SK-N-DZ (cell line): ENCODE measurements at regions not wholly inside any gene's neighbourhood (a gene's known extent, or its start where the extent isn't known, plus 50 kb on each side); places are given as distances from the start of the nearest gene placed in this dataset.

ENCODE experiments used
- DNase-seq: peaks from one replicate; pipeline ENCODE4 v3.0.0-alpha.2; 2015; ENCODE audit warnings: low spot score

DNA sequence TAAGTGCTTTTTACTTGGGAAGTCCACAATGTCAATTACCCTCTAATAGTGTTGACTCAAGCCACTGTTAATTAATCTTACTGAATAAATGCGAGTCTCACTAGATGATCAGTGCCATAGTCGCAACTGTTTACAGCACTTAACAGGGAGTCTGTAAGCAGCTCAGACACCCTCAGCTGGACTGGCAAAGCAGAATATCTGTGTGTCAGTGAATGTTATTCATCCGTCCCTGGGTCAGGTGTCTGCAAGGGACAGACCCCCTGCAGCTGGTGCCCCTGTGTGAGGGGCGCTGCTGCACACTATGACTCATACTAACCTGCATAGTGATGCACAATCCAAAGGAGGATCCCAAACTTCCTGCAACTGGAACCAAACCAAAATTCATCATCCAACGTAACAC is 306.5 kb downstream of the HHIPL2 start:
- DNase-seq: no peak

DNA sequence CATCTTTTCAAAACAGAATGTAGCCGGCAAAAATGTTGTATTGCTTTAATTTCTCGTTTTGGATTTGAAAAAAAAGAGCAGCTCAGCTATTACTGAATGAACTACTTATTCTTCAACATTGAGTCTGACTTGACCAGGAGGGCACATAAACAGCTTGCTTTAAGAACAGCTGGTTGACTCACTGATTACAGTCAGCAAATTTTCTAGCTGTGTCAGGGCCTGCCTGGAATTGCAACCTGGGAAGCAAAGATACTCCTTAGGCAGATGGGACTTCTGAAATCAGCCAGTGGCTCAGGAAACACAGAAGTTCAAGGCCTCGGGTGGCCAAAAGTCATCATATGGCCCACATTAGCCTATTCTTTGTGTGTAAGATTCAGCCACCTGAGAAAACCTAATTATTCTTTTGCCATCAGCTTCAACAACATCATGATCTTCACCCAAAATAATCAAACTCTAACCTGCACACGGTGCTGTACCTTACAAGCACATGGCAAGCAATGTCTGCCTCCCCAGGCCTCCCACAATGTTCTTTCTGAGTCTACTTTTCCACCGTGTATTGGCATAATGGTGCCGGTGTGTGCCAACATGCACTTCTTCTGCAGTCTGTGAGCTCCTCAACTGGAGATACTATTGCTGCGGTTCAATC is 307.2 kb downstream of the HHIPL2 start:
- no peak for DNase-seq

DNA sequence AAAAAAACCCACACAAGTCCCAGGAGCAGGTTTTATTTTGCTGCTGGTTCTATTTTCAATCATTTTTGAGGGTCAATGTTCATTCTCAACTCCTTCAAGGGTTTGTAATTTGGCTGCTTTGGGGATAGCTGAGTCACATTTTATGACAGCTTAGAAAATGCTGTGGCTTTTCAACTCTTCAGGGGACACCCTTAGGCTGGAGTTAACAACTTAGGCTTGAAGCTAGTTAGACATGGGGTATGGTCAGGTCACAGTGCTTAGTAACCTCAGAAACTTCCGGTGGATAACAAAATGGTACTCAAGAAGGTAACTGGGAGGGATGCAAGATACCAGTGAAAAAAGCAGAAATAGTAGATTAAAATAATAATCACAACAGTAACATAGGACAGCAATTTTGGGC is 308.8 kb downstream of the HHIPL2 start:
- DNase-seq: no peak

DNA sequence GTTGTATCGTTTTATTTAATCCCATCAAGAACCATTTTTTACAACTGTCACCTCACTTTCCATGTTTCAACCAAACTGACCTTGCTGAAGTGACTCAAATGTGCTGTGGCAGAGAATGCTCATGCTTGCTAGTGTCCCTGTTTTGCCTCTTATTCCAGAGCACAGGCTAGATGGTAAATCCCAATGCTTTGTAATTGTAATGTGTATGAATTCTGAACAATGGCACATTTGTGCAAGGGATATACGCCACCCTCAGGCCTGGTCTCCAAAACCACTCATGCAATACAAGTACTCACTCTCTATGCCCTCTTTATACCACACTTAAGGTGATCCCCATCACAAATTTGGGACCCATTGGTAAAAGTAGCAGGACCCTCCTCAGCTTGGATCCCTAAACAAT is 313.6 kb downstream of the HHIPL2 start:
- no peak for DNase-seq

DNA sequence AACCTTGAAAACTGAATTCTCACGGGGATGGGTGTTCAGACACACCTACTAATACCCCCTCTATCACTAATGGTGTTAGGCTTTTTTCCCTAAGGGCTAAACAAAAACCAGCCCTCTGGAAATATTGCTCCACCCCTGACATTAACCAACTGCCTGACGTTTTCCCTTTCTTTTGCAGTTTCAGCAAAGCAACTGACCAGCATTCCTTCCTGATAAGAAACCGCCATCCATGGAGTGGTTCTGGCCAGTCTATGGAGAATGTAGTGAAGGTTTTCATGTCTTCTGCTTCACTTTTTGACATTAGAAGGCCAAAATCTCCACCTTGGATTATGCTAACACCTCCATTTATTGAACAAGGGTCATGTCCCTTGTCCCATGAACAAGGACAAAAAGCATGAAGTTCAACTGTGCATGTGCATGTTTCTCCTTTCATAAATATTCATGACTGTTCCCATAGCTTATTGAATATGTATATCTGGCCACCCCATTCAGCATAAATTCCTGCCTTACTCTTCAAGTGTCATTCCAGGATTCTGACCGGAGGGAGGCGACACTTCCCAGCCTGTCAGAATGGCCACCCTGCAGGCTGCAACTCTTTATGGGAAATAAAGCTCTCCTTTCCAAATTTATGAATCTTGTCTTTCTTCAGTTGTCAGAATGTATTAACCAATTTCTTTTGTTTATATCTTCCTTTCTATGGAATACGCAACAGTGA is 314.3 kb downstream of the HHIPL2 start:
- DNase-seq: no peak

DNA sequence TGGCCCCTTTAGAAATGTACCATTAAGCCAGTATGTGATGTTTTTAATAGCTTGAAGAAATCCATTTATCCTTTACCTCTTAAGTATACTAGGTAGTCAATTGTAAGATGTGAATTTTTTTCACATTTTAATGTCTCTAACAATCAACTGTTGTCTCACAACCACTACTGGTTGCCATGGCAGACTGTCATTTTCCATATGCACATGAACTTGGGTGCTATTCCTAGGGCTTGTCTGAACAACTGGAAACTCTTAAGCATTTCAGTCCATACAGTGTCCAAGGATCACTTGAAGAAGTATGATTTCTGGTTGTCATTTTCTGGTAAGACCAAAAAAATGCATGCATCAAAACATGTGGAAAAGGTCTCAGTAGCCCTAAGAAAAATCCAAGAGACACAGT is 315.1 kb downstream of the HHIPL2 start:
- DNase-seq: no peak

DNA sequence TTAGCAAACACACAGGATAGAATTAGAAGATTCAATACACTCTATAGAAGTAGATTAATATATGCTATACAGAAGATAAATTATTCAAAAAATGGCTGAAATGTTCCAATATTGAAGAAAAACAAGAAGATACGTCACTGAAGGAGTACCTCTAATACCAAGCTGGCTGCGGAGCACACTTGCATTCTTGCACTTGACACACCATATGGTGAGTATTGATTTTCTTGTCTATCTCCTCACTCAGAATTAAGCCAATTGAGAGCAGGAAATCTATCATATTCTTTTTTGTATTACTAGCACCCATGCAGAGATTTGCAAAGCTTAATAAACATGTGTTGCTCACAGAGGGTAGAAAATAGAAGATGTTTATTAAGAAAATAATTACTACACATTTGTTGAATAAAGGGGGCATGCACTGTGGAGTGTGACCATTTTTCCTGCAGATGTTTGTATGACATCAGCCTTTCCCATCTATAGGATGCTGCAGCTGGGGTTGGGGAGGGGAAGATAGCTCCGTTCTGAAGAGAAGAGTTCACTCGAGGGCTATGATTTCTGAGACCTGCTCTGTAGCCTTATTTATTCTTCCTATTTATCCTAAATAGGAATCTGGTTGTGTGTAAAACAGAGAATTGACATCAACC is 318.1 kb downstream of the HHIPL2 start:
- DNase-seq: no peak

DNA sequence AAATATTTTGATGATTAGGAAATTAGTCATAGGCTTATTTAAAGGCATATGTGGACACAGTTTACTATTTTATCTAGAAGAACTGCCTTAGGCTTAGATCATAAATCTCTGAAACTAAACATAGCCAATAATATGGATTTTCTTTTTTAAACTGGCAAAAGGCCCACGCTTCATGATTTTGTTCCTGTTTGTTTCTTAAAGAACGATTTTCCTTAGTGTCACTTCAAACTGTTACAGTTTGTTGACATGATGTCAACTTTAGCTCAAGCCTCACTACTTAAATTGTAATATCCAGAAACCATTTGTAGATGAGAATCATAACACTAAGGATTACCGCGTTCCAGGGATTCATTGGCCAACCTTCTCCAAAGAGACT is 322.6 kb downstream of the HHIPL2 start:
- no peak for DNase-seq

DNA sequence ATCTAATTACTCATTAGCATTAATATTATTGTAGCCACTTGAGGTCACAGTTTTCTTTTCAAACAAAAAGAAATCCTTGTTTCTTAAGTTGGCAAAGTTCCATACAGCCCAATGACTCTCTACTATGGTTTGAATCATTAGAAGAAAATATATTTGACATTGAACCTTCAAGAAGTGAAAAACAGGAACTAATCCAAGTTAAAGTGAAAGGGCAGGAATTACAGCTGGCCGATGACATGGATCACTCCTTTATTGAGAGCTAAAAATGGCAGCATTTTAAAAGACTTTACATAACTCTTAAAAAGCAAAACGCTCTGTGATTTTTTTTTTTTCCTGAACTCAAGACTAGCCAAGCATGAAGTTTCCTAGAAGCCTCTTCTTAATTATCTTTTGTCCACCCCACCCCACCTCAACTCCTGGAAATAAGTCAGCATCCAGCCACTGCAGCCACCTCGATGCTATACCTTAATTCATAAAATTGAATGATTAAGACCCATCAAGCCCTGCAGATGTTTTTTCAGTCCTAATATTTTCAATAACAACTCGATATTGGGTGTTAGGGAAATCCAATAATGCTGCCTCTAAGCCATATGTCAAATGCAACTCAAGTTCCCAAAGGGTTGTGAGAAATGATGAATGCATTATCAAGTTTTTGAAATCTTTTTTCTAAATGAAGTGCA is 323.1 kb downstream of the HHIPL2 start:
- DNase-seq: no peak

DNA sequence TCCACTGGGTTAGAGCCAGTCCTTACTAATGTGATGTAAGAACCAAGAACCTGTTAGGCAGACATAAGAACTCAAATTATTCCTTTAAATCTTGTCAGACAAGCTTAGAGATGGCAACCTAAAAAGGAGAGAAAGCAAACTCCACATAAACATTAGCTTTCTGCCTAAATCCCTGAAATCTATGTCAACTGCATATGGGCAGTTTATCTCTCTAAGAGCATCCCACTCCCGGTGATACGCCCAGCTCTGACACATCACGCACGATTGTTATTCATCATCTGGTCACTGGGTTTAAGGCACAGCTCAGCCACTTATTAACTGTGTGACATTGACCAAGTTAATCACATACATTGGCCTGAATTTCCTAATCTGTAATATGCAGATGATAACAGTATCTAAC is 323.7 kb downstream of the HHIPL2 start:
- no peak for DNase-seq

DNA sequence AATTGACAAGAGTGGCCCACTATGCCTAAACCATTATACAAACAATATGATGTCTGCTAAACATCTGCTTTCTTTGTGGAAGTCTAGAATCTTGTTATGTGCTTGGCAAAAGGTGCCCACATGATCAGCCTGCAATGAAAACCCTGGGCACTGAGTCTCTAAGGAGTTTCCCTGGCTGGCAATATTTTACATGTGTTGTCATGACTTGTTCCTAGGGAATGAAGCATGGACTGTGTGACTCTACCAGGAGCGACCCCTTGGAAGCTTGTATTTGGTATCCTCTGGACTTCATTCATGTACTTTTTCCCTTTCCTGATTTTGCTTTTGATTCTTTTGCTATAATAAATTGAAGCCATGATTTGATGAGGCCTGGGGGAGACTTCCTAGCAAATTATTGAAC is 324.9 kb downstream of the HHIPL2 start:
- DNase-seq: no peak

DNA sequence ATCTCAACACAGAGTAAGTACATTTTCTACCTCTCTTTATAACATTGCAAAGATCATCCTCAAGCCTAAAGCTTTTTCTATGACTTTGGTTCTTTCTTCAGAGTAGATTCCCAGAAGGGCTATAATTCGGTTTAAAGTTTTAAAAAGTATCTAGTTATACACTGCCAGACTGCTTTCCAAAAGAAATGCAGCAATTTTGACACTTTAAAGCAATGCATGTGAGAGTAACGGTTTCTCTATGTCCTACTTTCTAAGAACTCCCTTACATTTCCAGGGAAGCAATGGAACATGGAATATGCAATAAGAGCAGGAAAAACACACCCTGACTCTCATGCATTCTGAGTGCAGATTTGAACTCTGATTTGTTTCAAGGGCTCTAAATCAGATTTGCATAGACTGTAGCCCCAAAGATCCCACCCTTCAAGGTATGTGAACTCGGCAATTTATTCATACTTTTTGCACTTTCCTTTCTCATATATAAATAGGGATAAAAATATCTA is 331.6 kb downstream of the HHIPL2 start:
- no peak for DNase-seq

DNA sequence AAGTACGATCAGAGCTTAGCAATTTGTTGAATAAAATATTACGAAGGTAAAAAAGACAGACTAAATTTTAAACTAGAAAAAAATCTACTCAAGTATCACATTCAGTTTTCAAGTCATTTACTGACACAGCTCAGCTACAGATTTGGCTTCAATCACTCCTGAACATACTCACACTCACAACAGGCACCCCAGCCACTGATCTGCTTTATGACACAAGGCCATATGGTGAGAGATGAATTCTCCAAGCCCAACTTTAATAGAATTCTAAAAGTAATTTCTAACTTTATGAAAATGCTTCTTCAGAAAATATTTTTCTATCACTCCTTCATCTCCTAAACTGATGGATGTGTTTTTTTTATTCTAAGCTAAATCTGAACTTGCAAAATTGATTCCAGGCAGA is 337.1 kb downstream of the HHIPL2 start:
- DNase-seq: no peak

DNA sequence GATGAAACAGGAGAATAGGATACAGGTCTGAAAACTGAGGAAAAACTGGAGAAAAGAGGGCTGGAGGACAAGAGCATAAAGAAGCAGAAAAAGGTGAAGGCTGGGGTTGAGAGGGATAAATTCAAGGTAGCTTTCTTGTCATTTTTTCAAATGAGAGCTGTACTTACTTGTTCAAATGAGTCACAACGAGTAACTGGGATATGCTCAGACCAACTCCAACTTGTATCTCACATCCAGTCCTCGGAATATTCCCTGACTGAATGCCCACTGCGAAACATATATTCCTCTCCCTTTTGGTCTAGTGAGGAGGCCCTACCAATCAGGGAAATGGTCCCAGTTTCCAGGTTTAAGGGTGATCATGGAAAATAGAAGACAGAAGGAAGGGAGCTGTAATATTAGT is 343.4 kb downstream of the HHIPL2 start:
- no peak for DNase-seq

DNA sequence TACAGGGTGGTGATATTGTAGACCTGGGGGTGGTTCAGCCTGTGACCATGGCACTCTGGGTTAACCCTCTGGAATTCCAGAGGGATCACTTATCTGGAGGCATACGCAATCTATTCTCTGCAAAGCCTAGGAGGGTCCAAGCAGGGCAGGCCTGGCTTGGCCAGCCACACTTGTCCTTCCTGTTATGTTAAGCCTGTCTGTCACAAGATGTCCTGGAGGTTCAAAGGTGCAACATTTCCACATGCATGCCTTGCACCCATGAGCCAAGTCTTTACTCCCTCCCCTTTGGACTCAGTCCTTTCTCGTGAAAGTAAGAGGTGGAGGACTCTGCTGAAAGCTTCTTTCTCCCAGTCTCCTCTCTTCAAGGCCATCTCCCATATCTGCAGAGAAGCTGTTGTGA is 345.1 kb downstream of the HHIPL2 start:
- DNase-seq: no peak

DNA sequence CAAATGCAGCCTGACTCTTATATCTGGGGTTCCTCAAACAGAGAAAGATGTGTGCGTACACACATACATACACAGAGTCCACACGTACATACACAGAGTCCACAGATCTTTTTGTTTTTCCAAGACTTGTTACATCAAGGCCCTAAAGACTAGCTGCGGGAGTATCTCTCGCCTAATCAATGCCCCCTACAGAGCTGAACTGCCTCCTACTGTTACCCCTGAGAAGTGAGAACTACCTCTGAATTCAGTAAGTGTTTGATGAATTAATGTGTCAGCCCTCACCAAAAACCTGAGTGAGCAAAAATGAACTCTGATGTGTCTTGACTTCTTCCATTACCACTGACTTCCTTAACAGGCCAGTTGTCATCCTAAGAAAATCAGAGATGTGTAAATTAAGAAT is 351.2 kb downstream of the HHIPL2 start:
- no peak for DNase-seq

DNA sequence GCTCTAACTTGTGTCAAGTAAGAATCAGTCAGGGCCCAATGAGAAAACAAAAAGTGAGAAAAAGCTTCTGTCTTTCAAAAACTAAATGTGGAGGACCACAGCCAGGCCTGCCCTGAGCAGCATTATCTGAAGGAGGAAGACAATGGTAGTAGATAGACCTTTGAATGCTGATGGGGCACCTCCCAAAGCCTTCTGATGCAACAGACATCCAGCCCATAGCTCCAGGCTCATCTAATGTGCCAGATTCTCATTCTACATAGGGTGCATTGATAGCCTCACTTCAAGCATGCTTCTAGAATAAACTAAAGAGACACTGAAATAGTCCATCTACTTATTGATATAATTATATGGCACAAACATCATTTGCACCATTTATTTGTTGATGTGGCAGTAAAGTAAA is 351.6 kb downstream of the HHIPL2 start:
- no peak for DNase-seq

DNA sequence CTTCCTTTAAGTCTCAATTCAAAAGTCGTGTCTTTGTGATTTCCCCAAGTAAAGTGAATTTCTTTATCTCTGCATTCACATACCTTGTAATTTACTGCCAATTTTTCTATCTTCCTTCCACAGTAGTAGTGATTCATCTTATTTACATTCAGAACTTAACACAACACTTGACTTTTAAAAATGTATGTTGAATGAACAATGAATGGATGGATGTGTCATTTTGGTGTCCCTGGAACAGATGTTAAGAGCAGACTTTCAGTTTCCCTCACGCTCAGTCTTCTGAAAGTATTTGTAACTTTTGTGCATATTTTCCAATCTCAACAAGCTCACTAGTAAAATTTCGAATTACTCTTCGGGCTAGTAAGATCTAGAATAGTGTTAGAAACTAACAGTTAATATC is 352.0 kb downstream of the HHIPL2 start:
- DNase-seq: no peak

DNA sequence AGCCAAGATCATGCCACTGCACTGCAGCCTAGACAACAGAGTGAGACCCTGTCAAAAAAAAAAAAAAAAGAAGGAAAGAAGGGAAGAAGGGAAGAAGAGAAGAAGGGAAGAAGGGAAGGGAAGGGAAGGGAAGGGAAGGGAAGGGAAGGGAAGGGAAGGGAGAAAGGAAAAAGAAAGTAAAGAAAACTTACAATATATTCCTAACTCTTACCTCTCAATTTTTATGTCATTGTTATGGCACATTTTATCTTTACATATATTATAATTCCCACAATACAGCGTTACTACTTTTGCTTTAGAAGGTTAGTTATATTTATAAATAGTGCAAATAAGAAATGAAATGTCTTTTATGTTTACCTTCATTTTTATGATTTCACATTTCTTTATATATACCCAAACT is 358.7 kb downstream of the HHIPL2 start:
- no peak for DNase-seq

DNA sequence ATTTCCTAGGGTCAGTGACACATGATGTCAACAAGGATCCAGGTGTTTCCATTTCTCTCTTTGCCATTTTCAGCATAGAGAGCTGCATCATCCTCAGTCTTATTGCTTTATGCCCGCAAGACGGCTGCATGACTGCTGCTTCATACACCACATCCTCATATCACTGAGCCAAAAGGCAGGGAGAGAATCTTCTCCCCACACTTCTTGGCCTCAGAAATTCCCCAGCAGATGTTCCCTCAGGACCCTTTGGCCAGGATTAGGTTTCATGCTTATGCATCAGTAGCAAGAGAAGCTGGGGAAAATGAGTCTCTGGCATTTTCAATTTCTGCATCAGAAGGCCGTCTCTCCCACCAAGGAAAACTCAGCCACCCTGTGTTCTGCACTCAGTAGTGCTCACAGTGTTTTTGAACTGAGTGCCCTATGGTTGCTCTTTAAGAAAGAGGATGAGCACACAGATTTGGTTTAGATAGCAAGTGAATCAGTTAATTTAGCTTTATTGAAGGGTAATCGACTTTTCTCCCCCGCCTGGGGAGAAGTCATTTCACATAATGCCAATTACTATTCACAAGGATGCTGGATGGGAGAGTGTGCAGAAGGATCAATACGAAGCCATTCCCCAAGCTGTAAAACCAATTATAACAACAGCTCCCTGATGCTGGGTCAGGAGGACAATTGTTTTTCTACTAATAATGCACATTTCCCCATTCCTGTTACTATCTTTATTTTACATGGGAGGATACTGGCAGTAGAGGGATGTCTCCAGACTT is 360.2 kb downstream of the HHIPL2 start:
- no peak for DNase-seq

DNA sequence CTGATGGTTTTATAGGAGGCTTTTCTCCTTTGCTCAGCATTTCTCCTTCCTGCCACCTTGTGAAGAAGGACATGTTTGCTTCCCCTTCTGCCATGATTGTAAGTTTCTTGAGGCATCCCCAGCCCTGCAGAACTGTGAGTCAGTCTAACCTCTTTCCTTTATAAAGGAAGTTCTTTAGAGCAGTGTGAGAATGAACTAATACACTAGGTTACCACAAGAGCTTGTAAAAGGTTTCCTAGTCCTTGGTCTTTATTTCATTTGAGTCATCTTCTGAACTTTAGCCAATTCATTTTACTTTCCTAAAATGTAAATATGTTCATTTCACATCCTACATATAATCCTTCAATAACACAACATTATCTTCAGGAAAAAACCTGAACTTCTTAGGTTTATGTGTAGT is 365.3 kb downstream of the HHIPL2 start:
- no peak for DNase-seq

DNA sequence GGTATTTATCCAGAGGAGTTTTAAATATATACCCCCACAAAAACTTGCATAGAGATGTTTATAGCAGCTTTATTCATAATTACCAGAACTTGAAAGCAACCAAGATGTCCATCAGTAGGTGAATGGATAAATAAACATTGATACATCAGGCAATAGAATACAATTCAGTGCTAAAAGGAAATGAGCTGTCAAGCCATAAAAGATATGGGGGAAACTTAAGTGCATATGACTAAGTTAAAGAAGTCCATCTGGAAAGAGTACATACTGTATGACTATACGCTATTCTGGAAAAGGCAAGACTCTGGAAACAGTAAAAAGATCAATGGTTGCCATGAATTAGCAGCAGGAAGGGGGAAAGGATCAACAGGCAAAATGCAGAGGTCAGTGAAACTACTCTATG is 366.7 kb downstream of the HHIPL2 start:
- no peak for DNase-seq
